Neural cell (in vitro differentiated cells): ENCODE measurements at regions not wholly inside any gene's neighbourhood (a gene's known extent, or its start where the extent isn't known, plus 50 kb on each side); places are given as distances from the start of the nearest gene placed in this dataset.

ENCODE experiments used
- CTCF ChIP-seq: fragments of 450-650 bp; IDR thresholded peaks from 2 replicates; pipeline ENCODE4 v1.5.1; 2014; ENCODE audit warnings: antibody characterized with exemption, mild to moderate bottlenecking, moderate library complexity; ENCODE audit not compliant: poor library complexity, severe bottlenecking
- EZH2 ChIP-seq: fragments of 200-600, 300-800 bp; shearing (Covaris generic), sonication (generic); IDR thresholded peaks from 2 replicates; pipeline ENCODE4 v1.6.1; 2014; ENCODE audit warnings: antibody characterized with exemption, low read length, borderline replicate concordance, mild to moderate bottlenecking; ENCODE audit not compliant: insufficient read depth, poor library complexity, severe bottlenecking
- MXI1 ChIP-seq: fragments of 450-650 bp; conservative IDR thresholded peaks from 2 replicates; pipeline ENCODE4 v1.6.1; 2014; ENCODE audit warnings: antibody characterized with exemption, mild to moderate bottlenecking; ENCODE audit not compliant: poor library complexity, severe bottlenecking
- POLR2AphosphoS5 ChIP-seq: IDR thresholded peaks from 2 replicates; pipeline ENCODE4 v1.6.1; 2012
- RAD21 ChIP-seq: fragments of 450-650 bp; conservative IDR thresholded peaks from 2 replicates; pipeline ENCODE4 v1.6.1; 2014; ENCODE audit warnings: antibody characterized with exemption, mild to moderate bottlenecking, moderate library complexity
- REST ChIP-seq: IDR thresholded peaks from 2 replicates; pipeline ENCODE4 v1.6.1; 2012; ENCODE audit warnings: borderline replicate concordance
- SMC3 ChIP-seq: fragments of 450-650 bp; conservative IDR thresholded peaks from 2 replicates; pipeline ENCODE4 v1.6.1; 2014; ENCODE audit warnings: antibody characterized with exemption, mild to moderate bottlenecking, moderate library complexity; ENCODE audit not compliant: poor library complexity
- TAF1 ChIP-seq: IDR thresholded peaks from 2 replicates; pipeline ENCODE4 v1.6.1; 2012; ENCODE audit warnings: low read depth

- no peak for TF ChIP-seq CTCF
- no peak for TF ChIP-seq REST
- TF ChIP-seq RAD21, result no peak
- no peak for TF ChIP-seq EZH2
- no peak for TF ChIP-seq POLR2AphosphoS5
- no peak for TF ChIP-seq MXI1
- TF ChIP-seq TAF1, result no peak
- TF ChIP-seq SMC3, result no peak
These were observed 105.0 kb downstream of the PDCL3 start for GRCh38 chr2:100667801-100668200.
